ENCODE measurements at regions not wholly inside any gene's neighbourhood (a gene's known extent, or its start where the extent isn't known, plus 50 kb on each side); places are given as distances from the start of the nearest gene placed in this dataset.

GRCh38 chr10:61612450-61612849 lies 50.3 kb upstream of the CABCOCO1 start:
- no peak for TF ChIP-seq CTCF (IDR thresholded peaks at IDR 0.05; ENCODE audit: poor library complexity)
- TF ChIP-seq EZH2 (IDR thresholded peaks at IDR 0.05; ENCODE audit: borderline replicate concordance), result no peak
- no peak for TF ChIP-seq EZH2phosphoT487 (IDR thresholded peaks at IDR 0.05; ENCODE audit: low read depth, severe bottlenecking, unreplicated experiment)

Measured in hepatocyte (in vitro differentiated cells).